Endothelial cell of umbilical vein (primary cell): ENCODE measurements at regions not wholly inside any gene's neighbourhood (a gene's known extent, or its start where the extent isn't known, plus 50 kb on each side); places are given as distances from the start of the nearest gene placed in this dataset.

ENCODE experiments used
- BruUV-seq: library from RNA; stranded (reverse); fragments of 400-500 nt; replicated peaks from 2 replicates; lab custom pipeline; 2021; lab: Mats Ljungman, UMichigan
- CTCF ChIA-PET: fragments of 300-600, 350-600 bp; sonication (Branson Sonifier 250); formaldehyde crosslinking; loops from one replicate; lab custom pipeline; 2021; ENCODE audit warnings: antibody characterized with exemption, inconsistent platforms; lab: Charles Lee
- POLR2A ChIA-PET: fragments of 300-600, 350-600 bp; sonication (Branson Sonifier 250); formaldehyde crosslinking; loops from one replicate; lab custom pipeline; 2021; ENCODE audit warnings: antibody characterized with exemption, inconsistent platforms; lab: Charles Lee
- DNase-seq: peaks from one replicate; pipeline ENCODE4 v3.0.0-alpha.2; 2011; ENCODE audit warnings: low read depth, low spot score
- FAIRE-seq: peaks from 2 replicates; lab custom pipeline; 2011; peaks lifted over from hg19 to GRCh38; lab: Jason Lieb, UNC
- H2AFZ ChIP-seq: 2 replicates; pipeline ENCODE4 v1.6.0; 2012; ENCODE audit warnings: low read depth, low read length, control low read depth, inconsistent platforms
- H3K27ac ChIP-seq: 2 replicates; pipeline ENCODE4 v1.5.1; 2011; ENCODE audit warnings: low read depth, mild to moderate bottlenecking, control low read depth, low read length, moderate library complexity; ENCODE audit not compliant: insufficient read depth
- H3K27me3 ChIP-seq, 2 experiments: 2 replicates each; pipeline versions ENCODE4 v1.6.0 to v1.6.1; 2011; ENCODE audit warnings: low read length in 2 of 2, mixed read lengths in 1 of 2; ENCODE audit not compliant: control insufficient read depth in 2 of 2, insufficient read depth in 2 of 2
- H3K36me3 ChIP-seq, 2 experiments: 2 replicates in 1 of 2; 3 replicates in 1 of 2; pipeline ENCODE4 v1.5.1; 2011; ENCODE audit warnings: low read length in 2 of 2, mild to moderate bottlenecking in 1 of 2, moderate library complexity in 1 of 2; ENCODE audit not compliant: control insufficient read depth in 2 of 2, insufficient read depth in 2 of 2; ENCODE audit errors: extremely low read depth in 1 of 2
- H3K4me1 ChIP-seq: 3 replicates; pipeline ENCODE4 v1.5.1; 2011; ENCODE audit warnings: mild to moderate bottlenecking, low read length; ENCODE audit not compliant: control insufficient read depth, insufficient read depth; ENCODE audit errors: extremely low read depth
- H3K4me2 ChIP-seq: 2 replicates; pipeline ENCODE4 v1.6.1; 2011; ENCODE audit warnings: low read length, control low read depth, mixed read lengths; ENCODE audit not compliant: insufficient read depth
- H3K4me3 ChIP-seq, 3 experiments: fragments of 200-600 bp in 1 of 3; sonication (generic), shearing (Covaris generic) in 1 of 3; replicated peaks in 1 of 3; 2 replicates each; pipeline ENCODE4 v1.5.1; 2011 to 2016; ENCODE audit warnings: control low read depth in 3 of 3, low read length in 3 of 3, mild to moderate bottlenecking in 2 of 3, inconsistent platforms in 1 of 3, low read depth in 1 of 3, moderate library complexity in 1 of 3; ENCODE audit not compliant: insufficient read depth in 1 of 3
- H3K79me2 ChIP-seq: 2 replicates; pipeline ENCODE4 v1.6.0; 2012; ENCODE audit warnings: low read length, inconsistent platforms; ENCODE audit not compliant: control insufficient read depth, insufficient read depth
- H3K9ac ChIP-seq: replicated peaks from 2 replicates; pipeline ENCODE3; 2011; ENCODE audit warnings: low read length, control low read depth; ENCODE audit not compliant: insufficient read depth; ENCODE audit errors: extremely low read depth
- H3K9me1 ChIP-seq: replicated peaks from 3 replicates; pipeline ENCODE4 v1.6.0; 2011; ENCODE audit warnings: mild to moderate bottlenecking, low read length; ENCODE audit not compliant: control insufficient read depth, insufficient read depth; ENCODE audit errors: extremely low read depth
- H3K9me3 ChIP-seq: replicated peaks from 2 replicates; pipeline ENCODE4 v1.5.1; 2012; ENCODE audit warnings: low read length, inconsistent platforms; ENCODE audit not compliant: control insufficient read depth, insufficient read depth
- H4K20me1 ChIP-seq: replicated peaks from 2 replicates; pipeline ENCODE3; 2011; ENCODE audit warnings: mild to moderate bottlenecking, low read length; ENCODE audit not compliant: control insufficient read depth, insufficient read depth; ENCODE audit errors: extremely low read depth
- CTCF ChIP-seq, 2 donors: IDR thresholded peaks; 1 replicate in 1 of 2; 2 replicates in 1 of 2; pipeline ENCODE4 v1.5.1; 2011; ENCODE audit warnings: low read length in 2 of 2, mild to moderate bottlenecking in 2 of 2, moderate library complexity in 2 of 2, control low read depth in 1 of 2, inconsistent platforms in 1 of 2, low read depth in 1 of 2; ENCODE audit not compliant: insufficient read depth in 1 of 2; ENCODE audit errors: extremely low read depth in 1 of 2
- EZH2 ChIP-seq: IDR thresholded peaks from 2 replicates; pipeline ENCODE4 v1.6.1; 2012; ENCODE audit warnings: borderline replicate concordance, low read depth, mild to moderate bottlenecking, moderate library complexity, low read length, inconsistent platforms; ENCODE audit not compliant: severe bottlenecking
- MAX ChIP-seq: IDR thresholded peaks from 2 replicates; pipeline ENCODE4 v1.6.1; 2011; ENCODE audit not compliant: insufficient read depth, insufficient read length
- MYC ChIP-seq: IDR thresholded peaks from one replicate; pipeline ENCODE4 v1.6.1; 2011; ENCODE audit warnings: mild to moderate bottlenecking, low read depth, low read length
- dilution Hi-C: fragments of 300-500 bp; cut with MboI; formaldehyde crosslinking; loops from one replicate; pipeline ENCODE4 v1.15.0; 2019; ENCODE audit warnings: low sequenced_read_pairs; ENCODE audit not compliant: extremely low pct_ligation_motif_present
- intact Hi-C: fragments of 100-400 bp; cut with micrococcal nuclease; formaldehyde crosslinking; loops from one replicate; pipeline ENCODE4 v1.10.0; 2022

- Histone ChIP-seq H3K9me1 (no peaks in the 10 kb centered on the region), H3K9me3 (no peaks in the 10 kb centered on the region), H3K4me2 (no peak overlapping the region), H3K4me3 (no peak overlapping the region), H3K36me3 (no peaks in the 10 kb centered on the region), H3K4me1 (no peaks in the 10 kb centered on the region), H3K9ac (no peak overlapping the region), H4K20me1 (no peaks in the 10 kb centered on the region), H3K27me3 (no peaks in the 10 kb centered on the region), H3K27ac (no peak overlapping the region), H3K79me2 (no peaks in the 10 kb centered on the region), H2AFZ (no peak overlapping the region)
- intact Hi-C loops (no loop called here), dilution Hi-C loops (no loop called here)
- ChIA-PET POLR2A (no interaction called here), CTCF (no interaction called here)
- FAIRE-seq (no peak), DNase-seq (no peak)
- no TSS peak for BruUV-seq
- no peak for TF ChIP-seq EZH2
Measured at GRCh38 chr9:82547995-82548394, 514.9 kb downstream of the RASEF start.

- no peak overlapping the region for H3K4me2 ChIP-seq
- POLR2A ChIA-PET: no interaction called here
- H3K4me3 ChIP-seq: no peak overlapping the region
- H3K9ac ChIP-seq: no peak overlapping the region
- no peaks in the 10 kb centered on the region for H3K9me3 ChIP-seq
- no peaks in the 10 kb centered on the region for H3K4me1 ChIP-seq
- no peaks in the 10 kb centered on the region for H3K79me2 ChIP-seq
- intact Hi-C loops: no loop called here
- H3K27ac ChIP-seq: no peak overlapping the region
- CTCF ChIA-PET: no interaction called here
- no peaks in the 10 kb centered on the region for H3K27me3 ChIP-seq
- no peak overlapping the region for H2AFZ ChIP-seq
- H3K9me1 ChIP-seq: no peaks in the 10 kb centered on the region
- DNase-seq (no peak), FAIRE-seq (no peak)
- dilution Hi-C loops: no loop called here
- H4K20me1 ChIP-seq: no peaks in the 10 kb centered on the region
- BruUV-seq: no TSS peak
- H3K36me3 ChIP-seq: no peaks in the 10 kb centered on the region
- TF ChIP-seq CTCF (IDR thresholded peaks at IDR 0.05; ENCODE audit: extremely low read depth in 1 of 2, insufficient read depth in 1 of 2, low read depth in 1 of 2, low read length in 2 of 2) (no peak), MAX (no peak), MYC (no peak)
Measured at GRCh38 chr9:82549174-82549821, 513.6 kb downstream of the RASEF start.
